IMR-90 (cell line): ENCODE measurements at regions not wholly inside any gene's neighbourhood (a gene's known extent, or its start where the extent isn't known, plus 50 kb on each side); places are given as distances from the start of the nearest gene placed in this dataset.

Experiments used
- ATAC-seq: fragments of 200-7000 bp; cut with Tn5 transposase; 2 replicates; pipeline ENCODE4 v1.9.1; 2020; ENCODE audit warnings: low read depth, mild to moderate bottlenecking, moderate library complexity
- BruUV-seq: library from RNA; stranded (reverse); fragments of 400-500 nt; replicated peaks from 2 replicates; lab custom pipeline; 2021; lab: Mats Ljungman, UMichigan
- CTCF ChIA-PET: fragments of 300-600 bp; formaldehyde crosslinking; extraction: SDS; loops from one replicate; lab custom pipeline; 2021; ENCODE audit warnings: antibody characterized with exemption; lab: Yijun Ruan, JAX
- POLR2A ChIA-PET: fragments of 300-600 bp; sonication (Branson Sonifier 250); formaldehyde crosslinking; loops from one replicate; lab custom pipeline; 2022; ENCODE audit warnings: antibody characterized with exemption; ENCODE audit not compliant: unreplicated experiment; lab: Charles Lee
- DNase-seq: peaks from one replicate; pipeline ENCODE4 v3.0.0; 2013
- H2AFZ ChIP-seq: replicated peaks from 2 replicates; pipeline ENCODE3; 2013; ENCODE audit warnings: low read length, mild to moderate bottlenecking; ENCODE audit not compliant: poor library complexity
- H2AK5ac ChIP-seq: 2 replicates; pipeline ENCODE4 v1.6.1; 2013; ENCODE audit warnings: low read depth, low read length, inconsistent platforms
- H2AK9ac ChIP-seq: replicated peaks from 2 replicates; pipeline ENCODE3; 2013; ENCODE audit warnings: mild to moderate bottlenecking, low read depth, low read length, moderate library complexity; ENCODE audit not compliant: poor library complexity
- H2BK120ac ChIP-seq: 2 replicates; pipeline ENCODE4 v1.6.1; 2013; ENCODE audit warnings: low read depth, low read length, inconsistent platforms
- H2BK15ac ChIP-seq: 3 replicates; pipeline ENCODE4 v1.6.1; 2013; ENCODE audit warnings: low read depth, low read length, inconsistent platforms
- H2BK20ac ChIP-seq: 2 replicates; pipeline ENCODE4 v1.6.1; 2013; ENCODE audit warnings: low read depth, mild to moderate bottlenecking, inconsistent platforms, low read length, moderate library complexity
- H2BK5ac ChIP-seq: 2 replicates; pipeline ENCODE4 v1.6.1; 2013; ENCODE audit warnings: mild to moderate bottlenecking, low read depth, low read length, inconsistent platforms; ENCODE audit not compliant: poor library complexity, severe bottlenecking
- H3K14ac ChIP-seq: replicated peaks from 2 replicates; pipeline ENCODE4 v1.6.1; 2013; ENCODE audit warnings: low read depth, low read length, inconsistent platforms
- H3K18ac ChIP-seq: 2 replicates; pipeline ENCODE4 v1.6.1; 2013; ENCODE audit warnings: low read depth, low read length, control low read depth
- H3K23ac ChIP-seq: 2 replicates; pipeline ENCODE4 v1.6.1; 2013; ENCODE audit warnings: low read depth, low read length, inconsistent platforms
- H3K27ac ChIP-seq: 2 replicates; pipeline ENCODE4 v1.5.1; 2013; ENCODE audit warnings: mild to moderate bottlenecking, control low read depth, low read length; ENCODE audit not compliant: insufficient read depth
- H3K27me3 ChIP-seq: 2 replicates; pipeline ENCODE4 v1.6.1; 2013; ENCODE audit warnings: low read length; ENCODE audit not compliant: control insufficient read depth, insufficient read depth
- H3K36me3 ChIP-seq: 2 replicates; pipeline ENCODE4 v1.6.1; 2013; ENCODE audit warnings: low read length, mixed read lengths; ENCODE audit not compliant: control insufficient read depth, insufficient read depth
- H3K4ac ChIP-seq: 2 replicates; pipeline ENCODE4 v1.6.1; 2013; ENCODE audit warnings: low read depth, low read length, inconsistent platforms
- H3K4me1 ChIP-seq: 2 replicates; pipeline ENCODE4 v1.6.1; 2013; ENCODE audit warnings: low read length, mixed read lengths; ENCODE audit not compliant: control insufficient read depth, insufficient read depth
- H3K4me2 ChIP-seq: 2 replicates; pipeline ENCODE4 v1.6.1; 2013; ENCODE audit warnings: low read depth, mild to moderate bottlenecking, control low read depth, low read length, moderate library complexity
- H3K4me3 ChIP-seq: 2 replicates; pipeline ENCODE4 v1.5.1; 2013; ENCODE audit warnings: low read depth, mild to moderate bottlenecking, control low read depth, low read length, moderate library complexity; ENCODE audit not compliant: insufficient read depth
- H3K56ac ChIP-seq: 2 replicates; pipeline ENCODE4 v1.6.1; 2013; ENCODE audit warnings: low read length, inconsistent platforms; ENCODE audit not compliant: insufficient read depth; ENCODE audit errors: extremely low read depth
- H3K79me1 ChIP-seq, 2 experiments: 2 replicates each; pipeline ENCODE4 v1.6.1; 2013; ENCODE audit warnings: low read length in 2 of 2, inconsistent platforms in 1 of 2, low read depth in 1 of 2
- H3K9ac ChIP-seq: 2 replicates; pipeline ENCODE4 v1.6.1; 2013; ENCODE audit warnings: low read depth, low read length, control low read depth
- H3K9me1 ChIP-seq: 2 replicates; pipeline ENCODE4 v1.6.1; 2013; ENCODE audit warnings: low read length, inconsistent platforms; ENCODE audit not compliant: insufficient read depth
- H3K9me3 ChIP-seq: 2 replicates; pipeline ENCODE4 v1.6.1; 2013; ENCODE audit warnings: low read length; ENCODE audit not compliant: control insufficient read depth, insufficient read depth
- H4K20me1 ChIP-seq: 2 replicates; pipeline ENCODE4 v1.6.1; 2013; ENCODE audit warnings: low read length, inconsistent platforms; ENCODE audit not compliant: insufficient read depth
- H4K5ac ChIP-seq: 2 replicates; pipeline ENCODE4 v1.6.1; 2013; ENCODE audit warnings: mild to moderate bottlenecking, low read depth, low read length, control low read depth
- H4K8ac ChIP-seq, 2 experiments: 2 replicates each; pipeline ENCODE4 v1.6.1; 2013; ENCODE audit warnings: low read depth in 2 of 2, low read length in 2 of 2, control low read depth in 1 of 2, inconsistent platforms in 1 of 2
- H4K91ac ChIP-seq: 2 replicates; pipeline ENCODE4 v1.6.1; 2013; ENCODE audit warnings: low read depth, low read length, inconsistent platforms; ENCODE audit not compliant: insufficient read depth
- BHLHE40 ChIP-seq: fragments of 150-350 bp; IDR thresholded peaks from 2 replicates; pipeline ENCODE4 v1.6.1; 2016; ENCODE audit warnings: mild to moderate bottlenecking, low read depth, low read length
- CEBPB ChIP-seq: IDR thresholded peaks from 2 replicates; pipeline ENCODE4 v1.6.1; 2012; ENCODE audit warnings: low read depth, low read length, improper control_type of control experiment
- CHD1 ChIP-seq: IDR thresholded peaks from 2 replicates; pipeline ENCODE4 v1.6.1; 2012; ENCODE audit warnings: low read depth, low read length, improper control_type of control experiment
- ELK1 ChIP-seq: fragments of 150-350 bp; IDR thresholded peaks from 2 replicates; pipeline ENCODE4 v1.6.1; 2016; ENCODE audit warnings: low read depth, mild to moderate bottlenecking, low read length, moderate library complexity, borderline replicate concordance
- MAFK ChIP-seq: IDR thresholded peaks from 2 replicates; pipeline ENCODE4 v1.6.1; 2012; ENCODE audit warnings: low read depth, low read length, improper control_type of control experiment
- MAZ ChIP-seq: IDR thresholded peaks from 2 replicates; pipeline ENCODE4 v1.6.1; 2012; ENCODE audit warnings: low read depth, mild to moderate bottlenecking, low read length, improper control_type of control experiment, moderate library complexity, borderline replicate concordance
- MXI1 ChIP-seq: IDR thresholded peaks from 2 replicates; pipeline ENCODE4 v1.6.1; 2012; ENCODE audit warnings: low read depth, mild to moderate bottlenecking, low read length, moderate library complexity, borderline replicate concordance
- POLR2A ChIP-seq: IDR thresholded peaks from 2 replicates; pipeline ENCODE4 v1.6.1; 2012; ENCODE audit warnings: mild to moderate bottlenecking, low read depth, low read length
- RAD21 ChIP-seq: IDR thresholded peaks from 2 replicates; pipeline ENCODE4 v1.6.1; 2012; ENCODE audit warnings: low read length, improper control_type of control experiment
- RFX5 ChIP-seq: IDR thresholded peaks from 2 replicates; pipeline ENCODE4 v1.8.0; 2012; ENCODE audit warnings: low read depth, mild to moderate bottlenecking, low read length, moderate library complexity
- SMC3 ChIP-seq: fragments of 150-350 bp; IDR thresholded peaks from 2 replicates; pipeline ENCODE4 v1.6.1; 2016; ENCODE audit warnings: low read depth, mild to moderate bottlenecking, antibody characterized with exemption, low read length, moderate library complexity
- USF2 ChIP-seq: fragments of 150-350 bp; IDR thresholded peaks from 2 replicates; pipeline ENCODE4 v1.6.1; 2017; ENCODE audit warnings: mild to moderate bottlenecking, antibody characterized with exemption, low read length, low read depth
- WGBS, 2 experiments: methylation state at CpG; one replicate each; pipeline versions ENCODE4 v1.1.5 to v1.1.7; 2013; ENCODE audit warnings: missing lambda C conversion rate in 2 of 2; ENCODE audit not compliant: insufficient read length in 1 of 2; ENCODE audit errors: extremely low coverage in 2 of 2; 5-methylcytosine and 5-hydroxymethylcytosine counted together
- dilution Hi-C: fragments of 300-500 bp; cut with HindIII; formaldehyde crosslinking; loops from one replicate; pipeline ENCODE4 v1.14.3; 2018; ENCODE audit warnings: low sequenced_read_pairs; ENCODE audit not compliant: unreplicated experiment
- in situ Hi-C: fragments of 300-500 bp; cut with MboI; formaldehyde crosslinking; loops from 3 replicates; pipeline ENCODE4 v1.14.3; 2019; ENCODE audit warnings: low sequenced_read_pairs, inconsistent platforms, mixed read lengths
- intact Hi-C: fragments of 100-400 bp; cut with micrococcal nuclease; formaldehyde crosslinking; loops from 2 replicates; pipeline ENCODE4 v1.10.0; 2022

- ChIA-PET CTCF (interaction anchor here (0.5 kb wide), 1 partner anchor 21 kb away, joined by 3 read pairs; no protein-coding TSS in a partner anchor), POLR2A (no interaction called here)
- BruUV-seq, result no TSS peak
- H3K4me1 ChIP-seq, result no peaks in the 10 kb centered on the region
- H3K36me3 ChIP-seq, result no peaks in the 10 kb centered on the region
- no peak overlapping the region for H3K18ac ChIP-seq
- WGBS, 2 experiments, result 70% methylated on average over 2 of the region's 3 CpGs; no CpG with 5 or more reads in 1 of the 2 experiments
- intact Hi-C loops (no loop called here), dilution Hi-C loops (no loop called here), in situ Hi-C loops (no loop called here)
- H3K23ac ChIP-seq, result no peak overlapping the region
- no peak overlapping the region for H3K4me3 ChIP-seq
- no peak overlapping the region for H4K8ac ChIP-seq
- no peak overlapping the region for H3K27ac ChIP-seq
- no peak for ATAC-seq
- H2AK9ac ChIP-seq, result no peak overlapping the region
- no peaks in the 10 kb centered on the region for H3K9me3 ChIP-seq
- TF ChIP-seq CHD1 (no peak), MAZ (no peak), BHLHE40 (no peak), ELK1 (no peak), MAFK (no peak), MXI1 (no peak), SMC3 (no peak), CEBPB (no peak), RFX5 (no peak), POLR2A (no peak), RAD21 (no peak), USF2 (no peak)
- H3K56ac ChIP-seq, result no peak overlapping the region
- H3K9ac ChIP-seq, result no peak overlapping the region
- no peaks in the 10 kb centered on the region for H3K79me1 ChIP-seq
- no peak overlapping the region for H2BK20ac ChIP-seq
- no peak overlapping the region for H2AK5ac ChIP-seq
- H3K4ac ChIP-seq, result no peak overlapping the region
- no peak overlapping the region for H2BK120ac ChIP-seq
- no peaks in the 10 kb centered on the region for H3K27me3 ChIP-seq
- no peak overlapping the region for H2AFZ ChIP-seq
- no peak overlapping the region for H2BK15ac ChIP-seq
- no peak overlapping the region for H4K5ac ChIP-seq
- H3K4me2 ChIP-seq, result no peak overlapping the region
- DNase-seq, result no peak
- H2BK5ac ChIP-seq, result no peak overlapping the region
- H4K20me1 ChIP-seq, result no peaks in the 10 kb centered on the region
- no peak overlapping the region for H3K14ac ChIP-seq
- H4K91ac ChIP-seq, result no peak overlapping the region
- H3K9me1 ChIP-seq, result no peaks in the 10 kb centered on the region
Observed at GRCh38 chrX:26586570-26586969, 370.6 kb downstream of the MAGEB5 start.
